NCI-H2196 (cell line): ENCODE measurements at regions not wholly inside any gene's neighbourhood (a gene's known extent, or its start where the extent isn't known, plus 50 kb on each side); places are given as distances from the start of the nearest gene placed in this dataset.
"Not testable (repeated sequence)": the region's sequence is repeated elsewhere in the genome, so short reads cannot be mapped to it uniquely, and the experiment has no call there.

Experiments used
- DNase-seq: peaks from one replicate; lab custom pipeline; 2025; ENCODE audit not compliant: unreplicated experiment; lab: John Stamatoyannopoulos, UW

- DNase-seq, result not testable (repeated sequence)
Observed at GRCh38 chr2:90215880-90216279, 1524.4 kb downstream of the RPIA start.

- not testable (repeated sequence) for DNase-seq
Observed at GRCh38 chr2:90216801-90217200, 1525.3 kb downstream of the RPIA start.

GRCh38 chr2:90218534-90218933 lies 1527.1 kb downstream of the RPIA start:
- not testable (repeated sequence) for DNase-seq

GRCh38 chr2:90220623-90221299 lies 1529.3 kb downstream of the RPIA start:
- DNase-seq, result not testable (repeated sequence)

- DNase-seq, result no peak
Observed at GRCh38 chr2:90221300-90221651, 1529.8 kb downstream of the RPIA start.

- DNase-seq, result not testable (repeated sequence)
Observed at GRCh38 chr2:90224767-90225166, 1533.3 kb downstream of the RPIA start.

- not testable (repeated sequence) for DNase-seq
Observed at GRCh38 chr2:90226465-90227072, 1535.1 kb downstream of the RPIA start.

GRCh38 chr2:90231199-90231598 lies 1539.7 kb downstream of the RPIA start:
- not testable (repeated sequence) for DNase-seq

GRCh38 chr2:90235452-90235851 lies 1544.0 kb downstream of the RPIA start:
- DNase-seq, result not testable (repeated sequence)

GRCh38 chr2:90237923-90238361 lies 1546.5 kb downstream of the RPIA start:
- not testable (repeated sequence) for DNase-seq

GRCh38 chr2:90238505-90239230 lies 1547.2 kb downstream of the RPIA start:
- not testable (repeated sequence) for DNase-seq

- DNase-seq, result not testable (repeated sequence)
Observed at GRCh38 chr2:90239769-90240168, 1548.3 kb downstream of the RPIA start.

- not testable (repeated sequence) for DNase-seq
Observed at GRCh38 chr2:90244902-90245765, 1553.7 kb downstream of the RPIA start.

GRCh38 chr2:90248400-90248799 lies 1556.9 kb downstream of the RPIA start:
- not testable (repeated sequence) for DNase-seq

- not testable (repeated sequence) for DNase-seq
Observed at GRCh38 chr2:90250350-90250749, 1558.9 kb downstream of the RPIA start.

- not testable (repeated sequence) for DNase-seq
Observed at GRCh38 chr2:90251576-90251975, 1560.1 kb downstream of the RPIA start.

- DNase-seq, result not testable (repeated sequence)
Observed at GRCh38 chr2:90253306-90253705, 1561.8 kb downstream of the RPIA start.

- not testable (repeated sequence) for DNase-seq
Observed at GRCh38 chr2:90266888-90267287, 1575.4 kb downstream of the RPIA start.

GRCh38 chr2:90287751-90288150 lies 1596.3 kb downstream of the RPIA start:
- DNase-seq, result not testable (repeated sequence)

GRCh38 chr2:90288396-90288795 lies 1596.9 kb downstream of the RPIA start:
- not testable (repeated sequence) for DNase-seq
